CD4-positive, alpha-beta T cell (primary cell): ENCODE measurements at regions not wholly inside any gene's neighbourhood (a gene's known extent, or its start where the extent isn't known, plus 50 kb on each side); places are given as distances from the start of the nearest gene placed in this dataset.

Source experiments
- ATAC-seq: fragments of 200-7000 bp; cut with Tn5 transposase; one replicate; pipeline ENCODE4 v1.10.0; 2022; ENCODE audit warnings: mild to moderate bottlenecking; ENCODE audit not compliant: poor library complexity
- CTCF ChIA-PET: fragments of 350-600 bp; sonication (Branson Sonifier 250); formaldehyde crosslinking; loops from one replicate; lab custom pipeline; 2021; ENCODE audit warnings: antibody characterized with exemption, inconsistent platforms; lab: Charles Lee
- POLR2A ChIA-PET: fragments of 350-600 bp; sonication (Branson Sonifier 250); formaldehyde crosslinking; loops from one replicate; lab custom pipeline; 2021; ENCODE audit warnings: antibody characterized with exemption, inconsistent platforms; lab: Charles Lee
- DNase-seq, 14 experiments: peaks; one replicate each; pipeline ENCODE4 v3.0.0-alpha.2; 2013 to 2020; ENCODE audit warnings: mixed read lengths in 2 of 14
- H3K27ac ChIP-seq, 2 donors: one replicate each; pipeline versions ENCODE4 v1.5.1 to v1.7.0; 2013; ENCODE audit warnings: low read length in 2 of 2, low read depth in 1 of 2, mild to moderate bottlenecking in 1 of 2
- H3K27me3 ChIP-seq, 2 experiments: 1 replicate in 1 of 2; 2 replicates in 1 of 2; pipeline versions ENCODE4 v1.6.1 to v1.7.0; 2013; ENCODE audit warnings: low read length in 2 of 2, control low read depth in 1 of 2, mild to moderate bottlenecking in 1 of 2, moderate library complexity in 1 of 2; ENCODE audit not compliant: insufficient read depth in 2 of 2, control insufficient read depth in 1 of 2
- H3K36me3 ChIP-seq: one replicate; pipeline ENCODE4 v1.6.1; 2013; ENCODE audit warnings: low read length, control low read depth; ENCODE audit not compliant: insufficient read depth
- H3K4me1 ChIP-seq: one replicate; pipeline ENCODE4 v1.6.1; 2013; ENCODE audit warnings: low read length, control low read depth; ENCODE audit not compliant: insufficient read depth
- H3K4me3 ChIP-seq: one replicate; pipeline ENCODE4 v1.5.1; 2013; ENCODE audit warnings: mild to moderate bottlenecking, low read length, moderate library complexity
- H3K9me3 ChIP-seq, 2 experiments: 1 replicate in 1 of 2; 2 replicates in 1 of 2; pipeline versions ENCODE4 v1.6.1 to v1.7.0; 2013; ENCODE audit warnings: low read length in 2 of 2, mild to moderate bottlenecking in 2 of 2, control low read depth in 1 of 2, moderate library complexity in 1 of 2; ENCODE audit not compliant: control insufficient read depth in 1 of 2, insufficient read depth in 1 of 2
- H3K27ac Mint-ChIP-seq: one replicate; pipeline ENCODE4 v1.8.0; 2020; ENCODE audit warnings: mixed read lengths
- H3K27me3 Mint-ChIP-seq: one replicate; pipeline ENCODE4 v1.8.0; 2021; ENCODE audit warnings: mixed read lengths
- H3K36me3 Mint-ChIP-seq: one replicate; pipeline ENCODE4 v1.8.0; 2021; ENCODE audit warnings: low read depth, mixed read lengths
- H3K4me1 Mint-ChIP-seq: one replicate; pipeline ENCODE4 v1.8.0; 2021; ENCODE audit warnings: low read depth, mixed read lengths
- H3K4me3 Mint-ChIP-seq: one replicate; pipeline ENCODE4 v1.8.0; 2020; ENCODE audit warnings: mild to moderate bottlenecking, mixed read lengths
- H3K9me3 Mint-ChIP-seq: one replicate; pipeline ENCODE4 v1.8.0; 2020; ENCODE audit warnings: mixed read lengths
- intact Hi-C, 2 experiments: fragments of 100-400 bp; cut with DNase I in 1 of 2; cut with micrococcal nuclease in 1 of 2; formaldehyde crosslinking; loops; one replicate each; pipeline versions ENCODE4 v1.15.1 to v1.9.0; 2023 to 2025; cut with DNase I, micrococcal nuclease
- TF ChIP-seq, protein P1 (sequence below): fragments of 200-600 bp; IDR thresholded peaks from one replicate; pipeline ENCODE4 v1.8.0; 2022; ENCODE audit warnings: antibody characterized with exemption, mild to moderate bottlenecking

DNA sequence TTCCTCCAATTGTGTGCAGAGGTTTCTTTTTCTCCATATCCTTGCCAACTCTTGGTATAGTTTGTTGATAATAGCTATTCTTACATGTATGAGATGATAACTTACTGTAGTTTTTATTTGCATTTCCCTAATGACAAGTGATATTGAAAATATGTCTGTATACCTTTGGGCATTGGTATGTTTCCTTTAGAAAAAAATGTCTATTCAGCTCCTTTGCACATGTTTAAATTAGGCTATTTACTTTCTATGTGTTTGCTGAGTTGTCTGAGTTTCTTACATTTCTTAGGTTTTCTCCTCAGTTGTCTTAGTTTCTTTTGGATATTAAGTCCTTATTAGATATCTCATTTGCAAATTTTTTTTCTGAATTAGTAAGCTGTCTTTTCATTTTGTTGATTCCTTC lies 487.3 kb upstream of the EPHA5 start:
- H3K4me1 Mint-ChIP-seq, result no peaks in the 10 kb centered on the region
- ATAC-seq (no peak), DNase-seq (no peak)
- H3K4me3 ChIP-seq, result no peak overlapping the region
- peaks cover 0 to 11% of the 10 kb centered on the region in 2 experiments for H3K9me3 ChIP-seq
- H3K27ac Mint-ChIP-seq, result no peak overlapping the region
- H3K27me3 Mint-ChIP-seq, result no peaks in the 10 kb centered on the region
- no peak overlapping the region for H3K27ac ChIP-seq
- H3K36me3 ChIP-seq, result no peaks in the 10 kb centered on the region
- TF ChIP-seq, protein P1, sequence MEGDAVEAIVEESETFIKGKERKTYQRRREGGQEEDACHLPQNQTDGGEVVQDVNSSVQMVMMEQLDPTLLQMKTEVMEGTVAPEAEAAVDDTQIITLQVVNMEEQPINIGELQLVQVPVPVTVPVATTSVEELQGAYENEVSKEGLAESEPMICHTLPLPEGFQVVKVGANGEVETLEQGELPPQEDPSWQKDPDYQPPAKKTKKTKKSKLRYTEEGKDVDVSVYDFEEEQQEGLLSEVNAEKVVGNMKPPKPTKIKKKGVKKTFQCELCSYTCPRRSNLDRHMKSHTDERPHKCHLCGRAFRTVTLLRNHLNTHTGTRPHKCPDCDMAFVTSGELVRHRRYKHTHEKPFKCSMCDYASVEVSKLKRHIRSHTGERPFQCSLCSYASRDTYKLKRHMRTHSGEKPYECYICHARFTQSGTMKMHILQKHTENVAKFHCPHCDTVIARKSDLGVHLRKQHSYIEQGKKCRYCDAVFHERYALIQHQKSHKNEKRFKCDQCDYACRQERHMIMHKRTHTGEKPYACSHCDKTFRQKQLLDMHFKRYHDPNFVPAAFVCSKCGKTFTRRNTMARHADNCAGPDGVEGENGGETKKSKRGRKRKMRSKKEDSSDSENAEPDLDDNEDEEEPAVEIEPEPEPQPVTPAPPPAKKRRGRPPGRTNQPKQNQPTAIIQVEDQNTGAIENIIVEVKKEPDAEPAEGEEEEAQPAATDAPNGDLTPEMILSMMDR, result no peak
- CTCF ChIA-PET, result no interaction called here
- H3K36me3 Mint-ChIP-seq, result no peaks in the 10 kb centered on the region
- H3K4me1 ChIP-seq, result no peaks in the 10 kb centered on the region
- no peaks in the 10 kb centered on the region for H3K27me3 ChIP-seq
- no peak overlapping the region for H3K4me3 Mint-ChIP-seq
- POLR2A ChIA-PET, result no interaction called here
- intact Hi-C loops, result no loop called here
- peaks cover 8% of the 10 kb centered on the region for H3K9me3 Mint-ChIP-seq

DNA sequence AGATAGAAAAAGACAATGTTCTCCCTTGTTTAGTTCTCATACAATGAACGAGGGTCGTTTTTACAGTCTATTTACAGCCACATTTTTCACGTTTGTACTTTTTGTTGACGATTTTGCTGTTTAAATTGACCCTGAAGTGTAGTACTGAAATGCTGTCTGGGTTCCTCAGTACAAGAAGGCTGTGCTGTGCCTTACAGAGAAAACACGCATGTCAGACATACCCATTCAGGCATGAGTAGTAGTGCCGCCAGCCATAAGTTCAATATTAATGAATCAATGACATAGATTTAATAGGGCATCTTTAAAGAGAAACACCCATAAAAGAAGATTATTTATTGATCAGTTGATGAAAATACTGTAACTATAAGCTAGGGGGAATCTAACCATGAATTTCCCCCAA lies 459.8 kb upstream of the EPHA5 start:
- peaks cover 6% of the 10 kb centered on the region for H3K9me3 Mint-ChIP-seq
- Histone ChIP-seq H3K4me3 (no peak overlapping the region), H3K9me3 (no peaks in the 10 kb centered on the region), H3K36me3 (no peaks in the 10 kb centered on the region), H3K27ac (no peak overlapping the region), H3K27me3 (no peaks in the 10 kb centered on the region), H3K4me1 (no peaks in the 10 kb centered on the region)
- H3K4me1 Mint-ChIP-seq, result no peaks in the 10 kb centered on the region
- TF ChIP-seq, protein P1, result no peak
- H3K4me3 Mint-ChIP-seq, result no peak overlapping the region
- DNase-seq, result no peak
- no peak overlapping the region for H3K27ac Mint-ChIP-seq
- no peaks in the 10 kb centered on the region for H3K27me3 Mint-ChIP-seq
- ChIA-PET CTCF (no interaction called here), POLR2A (no interaction called here)
- ATAC-seq, result no peak
- intact Hi-C loops, result no loop called here
- no peaks in the 10 kb centered on the region for H3K36me3 Mint-ChIP-seq

DNA sequence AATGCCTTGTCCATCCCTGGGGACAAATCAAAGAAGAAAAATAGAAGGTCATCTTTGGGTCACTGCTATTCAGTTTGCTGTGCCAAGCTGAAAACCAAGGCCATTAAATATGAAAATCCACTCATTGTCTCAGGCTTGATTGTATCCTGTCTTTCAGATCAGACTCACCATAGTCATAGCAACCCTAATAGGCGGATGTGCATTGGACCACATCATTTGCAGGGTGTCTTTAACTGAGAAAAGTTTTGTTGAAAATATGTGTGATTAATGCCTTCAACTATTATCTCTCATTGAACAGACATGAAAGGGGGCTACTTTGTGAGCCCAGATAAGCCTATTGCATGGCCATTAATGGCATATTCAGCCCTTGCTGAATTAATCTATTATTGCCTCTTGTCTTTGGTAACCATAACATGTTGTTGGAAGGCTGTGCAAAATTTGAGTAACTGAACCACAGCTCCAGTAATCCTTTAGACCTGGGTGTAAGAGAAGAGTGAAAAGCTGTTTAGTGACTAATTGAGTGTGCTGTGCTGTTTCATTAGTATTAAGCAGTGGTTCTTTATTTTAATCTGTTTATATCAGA lies 453.6 kb upstream of the EPHA5 start:
- no peaks in the 10 kb centered on the region for H3K9me3 ChIP-seq
- no peak for DNase-seq
- ATAC-seq, result no peak
- no peak overlapping the region for H3K27ac Mint-ChIP-seq
- no peaks in the 10 kb centered on the region for H3K36me3 ChIP-seq
- H3K9me3 Mint-ChIP-seq, result peaks cover 8% of the 10 kb centered on the region
- CTCF ChIA-PET, result no interaction called here
- H3K27me3 ChIP-seq, result no peaks in the 10 kb centered on the region
- intact Hi-C loops, result no loop called here
- H3K36me3 Mint-ChIP-seq, result no peaks in the 10 kb centered on the region
- no peak overlapping the region for H3K4me3 ChIP-seq
- no peaks in the 10 kb centered on the region for H3K27me3 Mint-ChIP-seq
- no peak overlapping the region for H3K27ac ChIP-seq
- TF ChIP-seq, protein P1, result no peak
- POLR2A ChIA-PET, result no interaction called here
- no peaks in the 10 kb centered on the region for H3K4me1 Mint-ChIP-seq
- H3K4me1 ChIP-seq, result no peaks in the 10 kb centered on the region
- no peak overlapping the region for H3K4me3 Mint-ChIP-seq
